Neuronal stem cell (in vitro differentiated cells): ENCODE measurements at regions not wholly inside any gene's neighbourhood (a gene's known extent, or its start where the extent isn't known, plus 50 kb on each side); places are given as distances from the start of the nearest gene placed in this dataset.

Experiments
- DNase-seq: peaks from one replicate; pipeline ENCODE4 v3.0.0-alpha.2; 2013; ENCODE audit warnings: low spot score
- H2AFZ ChIP-seq: one replicate; pipeline ENCODE4 v1.6.1; 2013; ENCODE audit warnings: mild to moderate bottlenecking, low read length, inconsistent platforms
- H2AK5ac ChIP-seq: 2 replicates; pipeline ENCODE4 v1.6.1; 2013; ENCODE audit warnings: low read depth, mild to moderate bottlenecking, inconsistent platforms, low read length, moderate library complexity, mixed read lengths
- H2BK120ac ChIP-seq: 2 replicates; pipeline ENCODE4 v1.6.1; 2013; ENCODE audit warnings: low read depth, mild to moderate bottlenecking, inconsistent platforms, low read length, moderate library complexity, mixed read lengths
- H2BK12ac ChIP-seq: one replicate; pipeline ENCODE4 v1.6.1; 2013; ENCODE audit warnings: low read length, inconsistent platforms
- H2BK15ac ChIP-seq: 2 replicates; pipeline ENCODE4 v1.6.1; 2013; ENCODE audit warnings: mild to moderate bottlenecking, low read length, inconsistent platforms, mixed read lengths
- H2BK5ac ChIP-seq: one replicate; pipeline ENCODE4 v1.6.1; 2013; ENCODE audit warnings: inconsistent platforms, mild to moderate bottlenecking, low read length, moderate library complexity
- H3K14ac ChIP-seq: one replicate; pipeline ENCODE4 v1.6.1; 2013; ENCODE audit warnings: low read length, inconsistent platforms
- H3K18ac ChIP-seq: 2 replicates; pipeline ENCODE4 v1.6.1; 2013; ENCODE audit warnings: low read length, inconsistent platforms
- H3K23ac ChIP-seq: 2 replicates; pipeline ENCODE4 v1.6.1; 2013; ENCODE audit warnings: low read depth, mild to moderate bottlenecking, mixed read lengths, low read length, inconsistent platforms; ENCODE audit not compliant: poor library complexity
- H3K27ac ChIP-seq: replicated peaks from 3 replicates; pipeline ENCODE4 v1.5.1; 2013; ENCODE audit warnings: low read length, inconsistent platforms
- H3K27me3 ChIP-seq, 3 experiments: 2 replicates each; pipeline ENCODE4 v1.6.1; 2013; ENCODE audit warnings: low read length in 3 of 3, mild to moderate bottlenecking in 2 of 3, inconsistent platforms in 1 of 3, low read depth in 1 of 3, mixed read lengths in 1 of 3, moderate library complexity in 1 of 3; ENCODE audit not compliant: control insufficient read depth in 3 of 3, insufficient read depth in 3 of 3
- H3K36me3 ChIP-seq, 2 donors: replicated peaks in 1 of 2; 2 replicates each; pipeline ENCODE4 v1.6.1; 2013; ENCODE audit warnings: low read length in 2 of 2; ENCODE audit not compliant: control insufficient read depth in 2 of 2, insufficient read depth in 2 of 2
- H3K4ac ChIP-seq: 2 replicates; pipeline ENCODE4 v1.6.1; 2013; ENCODE audit warnings: inconsistent platforms, mild to moderate bottlenecking, low read length, moderate library complexity
- H3K4me1 ChIP-seq, 2 donors: 1 replicate in 1 of 2; 2 replicates in 1 of 2; pipeline ENCODE4 v1.6.1; 2013; ENCODE audit warnings: low read length in 2 of 2, low read depth in 1 of 2; ENCODE audit not compliant: control insufficient read depth in 2 of 2, insufficient read depth in 1 of 2
- H3K4me2 ChIP-seq: one replicate; pipeline ENCODE4 v1.6.1; 2013; ENCODE audit warnings: mild to moderate bottlenecking, low read length, inconsistent platforms; ENCODE audit not compliant: insufficient read depth, poor library complexity, severe bottlenecking
- H3K4me3 ChIP-seq, 2 donors: 2 replicates each; pipeline ENCODE4 v1.5.1; 2013; ENCODE audit warnings: low read length in 2 of 2, mild to moderate bottlenecking in 2 of 2, inconsistent platforms in 1 of 2, moderate library complexity in 1 of 2
- H3K79me1 ChIP-seq: one replicate; pipeline ENCODE4 v1.6.1; 2013; ENCODE audit warnings: low read depth, mild to moderate bottlenecking, inconsistent platforms, low read length, moderate library complexity
- H3K9ac ChIP-seq: one replicate; pipeline ENCODE4 v1.6.1; 2013; ENCODE audit warnings: mild to moderate bottlenecking, low read depth, low read length, inconsistent platforms; ENCODE audit not compliant: poor library complexity
- H3K9me3 ChIP-seq, 2 donors: replicated peaks in 1 of 2; 2 replicates each; pipeline versions ENCODE3 to v1.6.1; 2013; ENCODE audit warnings: low read length in 2 of 2, mild to moderate bottlenecking in 2 of 2, inconsistent platforms in 1 of 2, low read depth in 1 of 2, mixed read lengths in 1 of 2, moderate library complexity in 1 of 2; ENCODE audit not compliant: control insufficient read depth in 2 of 2, insufficient read depth in 1 of 2
- H4K8ac ChIP-seq: one replicate; pipeline ENCODE4 v1.6.1; 2013; ENCODE audit warnings: low read depth, mild to moderate bottlenecking, inconsistent platforms, low read length, moderate library complexity
- H4K91ac ChIP-seq: one replicate; pipeline ENCODE4 v1.6.1; 2013; ENCODE audit warnings: low read length, low read depth, mild to moderate bottlenecking, inconsistent platforms; ENCODE audit not compliant: poor library complexity
- WGBS, 2 donors: extraction: QIAGEN DNeasy Blood & Tissue Kit; methylation state at CpG; one replicate each; pipeline ENCODE4 v1.1.7; 2013; ENCODE audit warnings: missing lambda C conversion rate in 2 of 2, mixed read lengths in 1 of 2; ENCODE audit not compliant: insufficient read length in 2 of 2, insufficient replicate concordance in 1 of 2; ENCODE audit errors: extremely low coverage in 2 of 2; 5-methylcytosine and 5-hydroxymethylcytosine counted together

GRCh38 chr1:29973406-29973805, 737.1 kb downstream of the PTPRU start:
- Histone ChIP-seq H3K27ac (peak overlapping the region; percentile 6), H3K4me1 (peaks cover 3 to 8% of the 10 kb centered on the region in 2 donors), H3K23ac (no peak overlapping the region), H2BK120ac (no peak overlapping the region), H3K79me1 (no peaks in the 10 kb centered on the region), H3K4me3 (no peak overlapping the region), H3K9me3 (peaks cover 0 to 4% of the 10 kb centered on the region in 2 donors), H3K18ac (no peak overlapping the region), H4K91ac (no peak overlapping the region), H2BK15ac (no peak overlapping the region), H2BK12ac (no peak overlapping the region), H3K27me3 (no peaks in the 10 kb centered on the region), H3K14ac (no peak overlapping the region), H2AFZ (no peak overlapping the region), H2BK5ac (no peak overlapping the region), H3K4ac (no peak overlapping the region), H3K9ac (no peak overlapping the region), H3K4me2 (no peak overlapping the region), H4K8ac (no peak overlapping the region), H3K36me3 (no peaks in the 10 kb centered on the region), H2AK5ac (no peak overlapping the region)
- no CpG with 5 or more reads among the region's 3 CpGs for WGBS, 2 donors
- no peak for DNase-seq

- Histone ChIP-seq H4K91ac (no peak overlapping the region), H2AFZ (no peak overlapping the region), H3K4me1 (peaks cover 3 to 8% of the 10 kb centered on the region in 2 donors), H3K4me3 (no peak overlapping the region), H3K79me1 (no peaks in the 10 kb centered on the region), H3K4me2 (no peak overlapping the region), H3K23ac (no peak overlapping the region), H3K27me3 (no peaks in the 10 kb centered on the region), H3K9me3 (peaks cover 0 to 4% of the 10 kb centered on the region in 2 donors), H2BK12ac (no peak overlapping the region), H2BK120ac (no peak overlapping the region), H2BK5ac (no peak overlapping the region), H2AK5ac (no peak overlapping the region), H3K14ac (no peak overlapping the region), H3K18ac (no peak overlapping the region), H3K36me3 (no peaks in the 10 kb centered on the region), H3K9ac (no peak overlapping the region), H3K27ac (no peak overlapping the region), H3K4ac (no peak overlapping the region), H4K8ac (no peak overlapping the region), H2BK15ac (no peak overlapping the region)
- DNase-seq: no peak
- no CpG with 5 or more reads among the region's 5 CpGs for WGBS, 2 donors
These were observed 736.2 kb downstream of the PTPRU start for GRCh38 chr1:29972421-29973053.

GRCh38 chr1:29971703-29972102, 735.4 kb downstream of the PTPRU start:
- Histone ChIP-seq H3K9ac (no peak overlapping the region), H3K27ac (no peak overlapping the region), H3K18ac (no peak overlapping the region), H3K9me3 (peaks cover 0 to 4% of the 10 kb centered on the region in 2 donors), H3K4me2 (no peak overlapping the region), H2BK15ac (no peak overlapping the region), H2BK5ac (no peak overlapping the region), H2BK120ac (no peak overlapping the region), H2AFZ (no peak overlapping the region), H3K4me1 (peaks cover 3 to 8% of the 10 kb centered on the region in 2 donors), H3K36me3 (no peaks in the 10 kb centered on the region), H3K23ac (no peak overlapping the region), H3K14ac (no peak overlapping the region), H3K79me1 (no peaks in the 10 kb centered on the region), H2BK12ac (no peak overlapping the region), H4K91ac (no peak overlapping the region), H3K4ac (no peak overlapping the region), H4K8ac (no peak overlapping the region), H3K4me3 (no peak overlapping the region), H3K27me3 (no peaks in the 10 kb centered on the region), H2AK5ac (no peak overlapping the region)
- no peak for DNase-seq
- WGBS, 2 donors: no CpG with 5 or more reads among the region's 2 CpGs

- Histone ChIP-seq H3K79me1 (no peaks in the 10 kb centered on the region), H2AK5ac (no peak overlapping the region), H2BK12ac (no peak overlapping the region), H3K4me2 (no peak overlapping the region), H3K9me3 (peaks cover 0 to 4% of the 10 kb centered on the region in 2 donors), H3K14ac (no peak overlapping the region), H3K36me3 (no peaks in the 10 kb centered on the region), H3K23ac (no peak overlapping the region), H2BK15ac (no peak overlapping the region), H3K4me3 (no peak overlapping the region), H4K8ac (no peak overlapping the region), H2BK120ac (no peak overlapping the region), H3K27ac (no peak overlapping the region), H3K4ac (no peak overlapping the region), H2AFZ (no peak overlapping the region), H3K9ac (no peak overlapping the region), H3K27me3 (no peaks in the 10 kb centered on the region), H3K18ac (no peak overlapping the region), H2BK5ac (no peak overlapping the region), H3K4me1 (peaks cover 3 to 8% of the 10 kb centered on the region in 2 donors), H4K91ac (no peak overlapping the region)
- WGBS, 2 donors: no CpG with 5 or more reads among the region's 7 CpGs
- DNase-seq: no peak
These were observed 734.5 kb downstream of the PTPRU start for GRCh38 chr1:29970747-29971325.
